Esophagus squamous epithelium (tissue), 4 donors: ENCODE measurements at regions not wholly inside any gene's neighbourhood (a gene's known extent, or its start where the extent isn't known, plus 50 kb on each side); places are given as distances from the start of the nearest gene placed in this dataset.

Source experiments
- POLR2A ChIP-seq, 4 donors: fragments of 450-650 bp; IDR thresholded peaks; one replicate each; pipeline ENCODE4 v1.6.1; 2017; ENCODE audit warnings: antibody characterized with exemption in 4 of 4, mild to moderate bottlenecking in 4 of 4, moderate library complexity in 3 of 4
- TF ChIP-seq, protein P1 (sequence below), 6 experiments: fragments of 450-650 bp in 4 of 6; fragments of 200-600 bp in 2 of 6; sonication (generic) in 2 of 6; IDR thresholded peaks; one replicate each; pipeline ENCODE4 v1.5.1; 2016 to 2019; ENCODE audit warnings: antibody characterized with exemption in 6 of 6, mild to moderate bottlenecking in 4 of 6, moderate library complexity in 4 of 6

- TF ChIP-seq, protein P1, sequence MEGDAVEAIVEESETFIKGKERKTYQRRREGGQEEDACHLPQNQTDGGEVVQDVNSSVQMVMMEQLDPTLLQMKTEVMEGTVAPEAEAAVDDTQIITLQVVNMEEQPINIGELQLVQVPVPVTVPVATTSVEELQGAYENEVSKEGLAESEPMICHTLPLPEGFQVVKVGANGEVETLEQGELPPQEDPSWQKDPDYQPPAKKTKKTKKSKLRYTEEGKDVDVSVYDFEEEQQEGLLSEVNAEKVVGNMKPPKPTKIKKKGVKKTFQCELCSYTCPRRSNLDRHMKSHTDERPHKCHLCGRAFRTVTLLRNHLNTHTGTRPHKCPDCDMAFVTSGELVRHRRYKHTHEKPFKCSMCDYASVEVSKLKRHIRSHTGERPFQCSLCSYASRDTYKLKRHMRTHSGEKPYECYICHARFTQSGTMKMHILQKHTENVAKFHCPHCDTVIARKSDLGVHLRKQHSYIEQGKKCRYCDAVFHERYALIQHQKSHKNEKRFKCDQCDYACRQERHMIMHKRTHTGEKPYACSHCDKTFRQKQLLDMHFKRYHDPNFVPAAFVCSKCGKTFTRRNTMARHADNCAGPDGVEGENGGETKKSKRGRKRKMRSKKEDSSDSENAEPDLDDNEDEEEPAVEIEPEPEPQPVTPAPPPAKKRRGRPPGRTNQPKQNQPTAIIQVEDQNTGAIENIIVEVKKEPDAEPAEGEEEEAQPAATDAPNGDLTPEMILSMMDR (IDR thresholded peaks at IDR 0.05) = no peak
- TF ChIP-seq POLR2A (IDR thresholded peaks at IDR 0.05) = no peak
Observed at GRCh38 chr19:29439688-29440550, 85.9 kb upstream of the VSTM2B start.
